DND-41 (cell line): ENCODE measurements at regions not wholly inside any gene's neighbourhood (a gene's known extent, or its start where the extent isn't known, plus 50 kb on each side); places are given as distances from the start of the nearest gene placed in this dataset.

Source experiments
- ATAC-seq: fragments of 200-7000 bp; cut with Tn5 transposase; 3 replicates; pipeline ENCODE4 v1.9.1; 2021; ENCODE audit warnings: low read depth; ENCODE audit not compliant: insufficient read depth
- DNase-seq: peaks from one replicate; pipeline ENCODE4 v3.0.0-alpha.2; 2020
- H2AFZ ChIP-seq: 2 replicates; pipeline ENCODE4 v1.6.0; 2012; ENCODE audit warnings: low read depth, low read length
- H3K27ac ChIP-seq: 2 replicates; pipeline ENCODE4 v1.5.1; 2012; ENCODE audit warnings: low read length, inconsistent platforms
- H3K27me3 ChIP-seq: fragments of 200-600 bp; sonication (generic); 2 replicates; pipeline ENCODE4 v1.6.0; 2012; ENCODE audit warnings: low read length, mild to moderate bottlenecking, inconsistent platforms; ENCODE audit not compliant: insufficient read depth, poor library complexity
- H3K36me3 ChIP-seq: 2 replicates; pipeline ENCODE4 v1.5.1; 2012; ENCODE audit warnings: low read length, inconsistent platforms; ENCODE audit not compliant: insufficient read depth
- H3K4me1 ChIP-seq: 2 replicates; pipeline ENCODE4 v1.5.1; 2012; ENCODE audit warnings: mild to moderate bottlenecking, low read length; ENCODE audit not compliant: insufficient read depth
- H3K4me2 ChIP-seq: 2 replicates; pipeline ENCODE4 v1.6.0; 2012; ENCODE audit warnings: mild to moderate bottlenecking, moderate library complexity, low read length, inconsistent platforms; ENCODE audit not compliant: insufficient read depth
- H3K4me3 ChIP-seq, 2 experiments: fragments of 200-600 bp in 1 of 2; shearing (Covaris generic) in 1 of 2; 2 replicates each; pipeline ENCODE4 v1.5.1; 2012 to 2016; ENCODE audit warnings: inconsistent platforms in 2 of 2, low read length in 2 of 2, mild to moderate bottlenecking in 2 of 2, low read depth in 1 of 2, moderate library complexity in 1 of 2
- H3K79me2 ChIP-seq: 2 replicates; pipeline ENCODE4 v1.6.0; 2012; ENCODE audit warnings: low read length, inconsistent platforms; ENCODE audit not compliant: insufficient read depth
- H3K9ac ChIP-seq: 2 replicates; pipeline ENCODE4 v1.6.0; 2012; ENCODE audit warnings: low read depth, mild to moderate bottlenecking, inconsistent platforms, low read length, moderate library complexity
- H3K9me3 ChIP-seq: 2 replicates; pipeline ENCODE4 v1.5.1; 2012; ENCODE audit warnings: low read length, moderate library complexity, mild to moderate bottlenecking, inconsistent platforms; ENCODE audit not compliant: insufficient read depth, severe bottlenecking
- H4K20me1 ChIP-seq: 2 replicates; pipeline ENCODE4 v1.6.0; 2012; ENCODE audit warnings: low read length; ENCODE audit not compliant: insufficient read depth
- EZH2 ChIP-seq: IDR thresholded peaks from 3 replicates; pipeline ENCODE4 v1.6.1; 2012; ENCODE audit warnings: borderline replicate concordance, low read depth, mild to moderate bottlenecking, moderate library complexity, low read length, inconsistent platforms; ENCODE audit not compliant: severe bottlenecking
- TF ChIP-seq, protein P1 (sequence below): IDR thresholded peaks from 2 replicates; pipeline ENCODE4 v1.5.1; 2012; ENCODE audit warnings: borderline replicate concordance, low read length, moderate library complexity, mild to moderate bottlenecking; ENCODE audit not compliant: poor library complexity, severe bottlenecking; ENCODE audit errors: extremely low read depth

DNA sequence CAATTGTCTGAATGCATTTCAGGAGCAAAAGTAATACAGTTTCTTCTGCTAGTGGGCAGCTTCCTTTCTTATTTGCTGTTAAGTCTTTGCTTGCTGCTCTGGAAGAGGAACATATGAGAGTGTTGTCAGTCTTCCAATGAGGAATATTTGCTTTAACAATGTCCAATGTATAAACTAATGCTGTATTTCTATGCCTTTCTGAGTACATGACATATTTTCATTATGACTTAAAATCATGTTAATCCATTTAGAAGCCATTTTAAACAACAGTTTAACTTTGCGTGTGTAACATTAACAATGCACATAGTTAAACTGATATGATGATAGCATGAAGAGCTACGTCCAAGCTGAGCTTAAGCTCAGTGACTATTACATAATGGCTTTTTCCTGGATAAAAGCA is 933.4 kb upstream of the GHITM start:
- H4K20me1 ChIP-seq, result no peaks in the 10 kb centered on the region
- no peaks in the 10 kb centered on the region for H3K36me3 ChIP-seq
- no peaks in the 10 kb centered on the region for H3K4me1 ChIP-seq

DNA sequence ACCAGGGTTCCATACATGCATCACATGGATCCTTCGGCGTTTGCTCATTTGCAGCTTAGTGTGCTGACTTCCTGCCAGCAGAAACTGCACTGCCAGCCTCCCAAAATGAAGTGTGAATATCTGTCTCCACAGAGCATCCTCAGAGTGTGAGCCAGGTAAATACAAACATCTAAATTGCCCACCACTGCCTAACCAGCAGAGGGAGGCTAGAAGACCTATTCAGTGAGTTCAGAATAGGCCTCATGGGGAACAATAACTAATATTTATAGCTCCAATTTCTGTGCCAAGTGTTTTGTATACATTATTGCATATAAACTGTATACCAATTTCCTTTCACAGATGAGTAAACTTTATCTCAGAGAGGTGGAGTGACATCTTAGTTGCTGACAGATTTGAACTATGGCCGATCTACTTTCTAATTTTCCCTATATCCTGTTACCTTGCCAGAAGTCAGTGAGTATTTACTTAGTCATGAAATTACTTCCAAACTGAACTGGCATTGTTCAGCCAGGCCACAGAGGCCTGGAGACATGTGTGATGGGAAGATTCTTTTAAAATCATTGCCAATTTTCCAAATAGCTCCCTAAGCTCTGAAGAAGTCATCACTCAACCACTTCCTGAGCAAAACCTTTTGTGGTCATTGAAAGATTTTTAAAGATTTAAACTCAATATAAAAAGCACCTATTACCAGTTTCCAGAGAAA is 926.5 kb upstream of the GHITM start:
- Histone ChIP-seq H3K27me3 (no peaks in the 10 kb centered on the region), H3K4me3 (no peak overlapping the region), H3K36me3 (no peaks in the 10 kb centered on the region), H3K4me2 (no peak overlapping the region), H3K79me2 (no peaks in the 10 kb centered on the region), H3K9ac (no peak overlapping the region), H4K20me1 (no peaks in the 10 kb centered on the region), H3K9me3 (no peaks in the 10 kb centered on the region), H3K4me1 (no peaks in the 10 kb centered on the region), H3K27ac (no peak overlapping the region), H2AFZ (no peak overlapping the region)
- DNase-seq (no peak), ATAC-seq (no peak)
- TF ChIP-seq EZH2, result no peak
- TF ChIP-seq, protein P1, sequence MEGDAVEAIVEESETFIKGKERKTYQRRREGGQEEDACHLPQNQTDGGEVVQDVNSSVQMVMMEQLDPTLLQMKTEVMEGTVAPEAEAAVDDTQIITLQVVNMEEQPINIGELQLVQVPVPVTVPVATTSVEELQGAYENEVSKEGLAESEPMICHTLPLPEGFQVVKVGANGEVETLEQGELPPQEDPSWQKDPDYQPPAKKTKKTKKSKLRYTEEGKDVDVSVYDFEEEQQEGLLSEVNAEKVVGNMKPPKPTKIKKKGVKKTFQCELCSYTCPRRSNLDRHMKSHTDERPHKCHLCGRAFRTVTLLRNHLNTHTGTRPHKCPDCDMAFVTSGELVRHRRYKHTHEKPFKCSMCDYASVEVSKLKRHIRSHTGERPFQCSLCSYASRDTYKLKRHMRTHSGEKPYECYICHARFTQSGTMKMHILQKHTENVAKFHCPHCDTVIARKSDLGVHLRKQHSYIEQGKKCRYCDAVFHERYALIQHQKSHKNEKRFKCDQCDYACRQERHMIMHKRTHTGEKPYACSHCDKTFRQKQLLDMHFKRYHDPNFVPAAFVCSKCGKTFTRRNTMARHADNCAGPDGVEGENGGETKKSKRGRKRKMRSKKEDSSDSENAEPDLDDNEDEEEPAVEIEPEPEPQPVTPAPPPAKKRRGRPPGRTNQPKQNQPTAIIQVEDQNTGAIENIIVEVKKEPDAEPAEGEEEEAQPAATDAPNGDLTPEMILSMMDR, result no peak

More for the DNA sequence above, 933.4 kb upstream of the GHITM start:
- H3K27ac ChIP-seq, result no peak overlapping the region
- no peaks in the 10 kb centered on the region for H3K9me3 ChIP-seq
- ATAC-seq, result no peak
- no peak overlapping the region for H2AFZ ChIP-seq
- no peak overlapping the region for H3K4me3 ChIP-seq
- H3K9ac ChIP-seq, result no peak overlapping the region
- H3K79me2 ChIP-seq, result no peaks in the 10 kb centered on the region
- no peaks in the 10 kb centered on the region for H3K27me3 ChIP-seq
- TF ChIP-seq, protein P1, result no peak
- TF ChIP-seq EZH2, result no peak
- no peak for DNase-seq
- no peak overlapping the region for H3K4me2 ChIP-seq

GRCh38 chr10:83214136-83214535 is 925.2 kb upstream of the GHITM start:
- Histone ChIP-seq H3K9me3 (no peaks in the 10 kb centered on the region), H3K79me2 (no peaks in the 10 kb centered on the region), H3K4me2 (no peak overlapping the region), H3K36me3 (no peaks in the 10 kb centered on the region), H2AFZ (no peak overlapping the region), H3K27ac (no peak overlapping the region), H3K9ac (no peak overlapping the region), H4K20me1 (no peaks in the 10 kb centered on the region), H3K27me3 (no peaks in the 10 kb centered on the region), H3K4me3 (no peak overlapping the region), H3K4me1 (no peaks in the 10 kb centered on the region)
- ATAC-seq, result no peak
- TF ChIP-seq, protein P1, result no peak
- TF ChIP-seq EZH2, result no peak
- DNase-seq, result no peak
